Left ventricle myocardium inferior (tissue), 1 donor: ENCODE measurements at regions not wholly inside any gene's neighbourhood (a gene's known extent, or its start where the extent isn't known, plus 50 kb on each side); places are given as distances from the start of the nearest gene placed in this dataset.

Experiments
- DNase-seq: peaks from one replicate; pipeline ENCODE4 v3.0.0-alpha.2; 2020
- H3K27ac ChIP-seq: fragments of 200-600 bp; replicated peaks from 2 replicates; pipeline ENCODE4 v1.8.0; 2021
- H3K27me3 ChIP-seq: fragments of 200-600 bp; 2 replicates; pipeline ENCODE4 v1.8.0; 2021; ENCODE audit warnings: low read depth
- H3K36me3 ChIP-seq: fragments of 200-600 bp; 2 replicates; pipeline ENCODE4 v1.8.0; 2021
- H3K4me1 ChIP-seq: fragments of 200-600 bp; 2 replicates; pipeline ENCODE4 v1.8.0; 2021
- H3K4me3 ChIP-seq: fragments of 200-600 bp; 2 replicates; pipeline ENCODE4 v1.8.0; 2021; ENCODE audit warnings: mild to moderate bottlenecking, moderate library complexity
- H3K9me3 ChIP-seq: fragments of 200-600 bp; replicated peaks from 2 replicates; pipeline ENCODE4 v1.8.0; 2021
- CTCF ChIP-seq: fragments of 200-600 bp; IDR thresholded peaks from 2 replicates; pipeline ENCODE4 v1.8.0; 2021; ENCODE audit warnings: antibody characterized with exemption, mild to moderate bottlenecking, borderline replicate concordance
- intact Hi-C: fragments of 100-400 bp; cut with micrococcal nuclease; formaldehyde crosslinking; loops from one replicate; pipeline ENCODE4 v1.11.0; 2022
- donor health status: DM: no; HTN: yes; CAD: no; lungs with severe emphysema.

DNA sequence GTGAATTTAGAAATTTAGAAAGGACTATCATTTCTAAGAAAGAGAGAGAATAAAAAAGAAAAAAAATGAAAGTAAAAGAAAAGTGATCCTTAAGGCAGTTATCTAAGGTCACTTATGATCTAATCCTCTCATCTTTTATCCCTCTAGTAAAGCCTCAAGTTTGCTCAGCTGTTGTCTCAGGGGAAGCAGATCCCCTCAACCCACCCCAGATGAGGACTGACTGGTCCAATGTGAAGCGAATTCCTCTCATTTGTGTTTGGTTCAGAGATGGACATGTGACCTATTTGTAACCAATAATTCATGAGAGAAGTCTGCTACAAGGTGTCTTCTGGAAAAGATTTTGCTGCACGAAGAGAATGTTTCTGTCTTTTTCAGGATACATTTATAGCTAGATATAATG, 1591.3 kb downstream of the ADGRL3 start:
- no peaks in the 10 kb centered on the region for H3K36me3 ChIP-seq
- no peak overlapping the region for H3K27ac ChIP-seq
- intact Hi-C loops: no loop called here
- H3K4me3 ChIP-seq: no peak overlapping the region
- TF ChIP-seq CTCF: no peak
- no peaks in the 10 kb centered on the region for H3K9me3 ChIP-seq
- no peak for DNase-seq
- no peaks in the 10 kb centered on the region for H3K4me1 ChIP-seq
- no peaks in the 10 kb centered on the region for H3K27me3 ChIP-seq

DNA sequence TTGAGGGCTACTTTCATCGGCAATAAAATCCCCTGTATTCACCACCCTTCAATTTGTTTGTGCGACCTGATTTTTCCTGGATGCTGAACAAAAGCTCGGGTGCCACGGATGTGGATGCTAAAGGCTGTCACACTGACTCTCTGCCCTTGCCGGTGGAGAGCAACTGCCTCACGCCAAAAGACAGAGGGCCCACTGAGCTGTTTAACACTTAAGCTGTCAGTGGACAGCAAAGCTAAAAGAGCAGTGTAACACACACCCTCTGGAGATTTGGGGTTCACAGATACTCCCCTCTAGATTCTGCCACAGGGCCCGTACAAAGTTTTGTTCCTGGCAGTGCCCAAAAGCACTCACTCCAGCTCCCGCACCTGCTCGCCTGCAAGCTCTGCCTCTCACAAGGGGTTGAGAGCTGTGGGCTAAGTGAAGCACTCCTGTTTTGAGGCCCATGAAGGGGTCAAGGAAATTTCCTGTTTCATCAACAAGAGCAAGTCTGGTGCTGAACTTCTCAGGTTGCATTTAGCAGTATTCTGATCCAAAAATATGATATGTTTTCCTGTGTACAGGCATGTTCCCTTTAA, 1571.9 kb downstream of the ADGRL3 start:
- H3K4me1 ChIP-seq: no peaks in the 10 kb centered on the region
- no peak for TF ChIP-seq CTCF

GRCh38 chr4:62740296-62740695, 1540.2 kb downstream of the ADGRL3 start:
- Histone ChIP-seq H3K4me3 (no peak overlapping the region), H3K27ac (no peak overlapping the region), H3K4me1 (no peaks in the 10 kb centered on the region), H3K36me3 (no peaks in the 10 kb centered on the region), H3K27me3 (no peaks in the 10 kb centered on the region), H3K9me3 (peaks cover 21% of the 10 kb centered on the region)
- TF ChIP-seq CTCF: no peak
- no peak for DNase-seq
- intact Hi-C loops: no loop called here

More for the DNA sequence above, 1571.9 kb downstream of the ADGRL3 start:
- H3K36me3 ChIP-seq: no peaks in the 10 kb centered on the region
- H3K4me3 ChIP-seq: no peak overlapping the region
- intact Hi-C loops: no loop called here
- no peaks in the 10 kb centered on the region for H3K27me3 ChIP-seq
- no peak for DNase-seq
- H3K27ac ChIP-seq: no peak overlapping the region
- H3K9me3 ChIP-seq: no peaks in the 10 kb centered on the region

DNA sequence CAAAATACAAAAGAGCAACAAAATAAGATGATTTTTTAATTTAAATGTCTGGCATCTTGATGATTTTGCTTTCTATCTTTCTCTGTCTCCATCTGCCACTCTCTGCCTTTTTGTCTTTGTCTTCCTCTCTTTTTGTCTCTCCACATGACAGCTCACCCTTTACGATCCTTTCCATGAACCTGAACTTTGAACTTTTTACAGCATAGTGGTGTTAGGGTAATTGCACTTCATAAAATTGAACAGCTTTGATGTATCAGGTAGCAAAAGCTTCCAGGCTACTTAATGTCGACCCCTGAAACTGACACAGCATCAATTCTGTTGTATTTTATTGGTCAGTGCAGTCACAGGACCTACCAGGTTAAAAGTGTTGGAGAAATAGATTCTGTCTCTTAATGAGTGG, 1517.0 kb downstream of the ADGRL3 start:
- intact Hi-C loops: no loop called here
- Histone ChIP-seq H3K4me1 (no peaks in the 10 kb centered on the region), H3K4me3 (no peak overlapping the region), H3K36me3 (no peaks in the 10 kb centered on the region), H3K27me3 (no peaks in the 10 kb centered on the region), H3K9me3 (peaks cover 11% of the 10 kb centered on the region), H3K27ac (no peak overlapping the region)
- no peak for TF ChIP-seq CTCF
- DNase-seq: no peak

- H3K4me1 ChIP-seq: peaks cover 4% of the 10 kb centered on the region
- H3K9me3 ChIP-seq: peaks cover 11% of the 10 kb centered on the region
- H3K36me3 ChIP-seq: no peaks in the 10 kb centered on the region
- TF ChIP-seq CTCF: no peak
- no peaks in the 10 kb centered on the region for H3K27me3 ChIP-seq
- no peak overlapping the region for H3K27ac ChIP-seq
- DNase-seq: no peak
- H3K4me3 ChIP-seq: no peak overlapping the region
- intact Hi-C loops: no loop called here
These were observed 1511.4 kb downstream of the ADGRL3 start for GRCh38 chr4:62711575-62711974.
